ENCODE measurements at regions not wholly inside any gene's neighbourhood (a gene's known extent, or its start where the extent isn't known, plus 50 kb on each side); places are given as distances from the start of the nearest gene placed in this dataset.
"Not testable (repeated sequence)": the region's sequence is repeated elsewhere in the genome, so short reads cannot be mapped to it uniquely, and the experiment has no call there.

DNA sequence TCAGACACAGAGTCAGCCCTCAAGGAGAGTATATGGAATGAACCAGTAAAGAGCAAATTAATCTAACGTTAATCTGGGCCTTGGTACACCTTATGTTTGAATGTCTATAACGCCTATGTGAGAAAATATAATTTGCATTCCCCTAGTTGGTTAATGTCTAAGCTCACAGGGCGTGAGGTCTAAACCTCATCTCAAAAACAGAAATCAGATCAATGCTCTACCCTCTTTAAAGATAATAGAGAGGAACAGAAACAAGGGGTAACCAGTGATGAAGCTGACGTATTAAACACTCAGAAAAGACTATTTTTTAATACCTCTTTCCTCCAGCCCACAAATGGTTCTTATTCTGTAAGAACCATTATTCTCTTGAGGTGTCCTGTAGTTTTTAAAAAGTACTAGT lies 369.2 kb upstream of the NOCT start:
- no peak overlapping the region for H3K27ac ChIP-seq
- no peak for DNase-seq (ENCODE audit: low read depth, low spot score)

DNA sequence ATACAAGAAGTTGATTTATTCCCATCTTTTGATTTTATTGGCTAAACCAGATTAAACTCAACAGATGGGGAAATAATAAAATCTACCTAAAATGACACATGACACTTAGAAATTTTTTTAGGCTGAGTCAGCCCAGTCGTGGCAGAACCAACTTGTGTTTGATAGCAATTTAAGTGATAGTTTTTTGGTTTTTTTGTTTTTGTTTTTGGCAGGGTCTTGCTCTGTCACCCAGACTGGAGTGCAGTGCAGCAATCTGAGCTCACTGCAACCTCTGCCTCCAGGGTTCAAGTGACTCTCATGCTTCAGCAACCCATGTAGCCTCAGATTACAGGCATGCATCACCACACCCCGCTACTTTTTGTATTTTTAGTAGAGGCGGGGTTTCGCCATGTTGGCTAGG lies 370.3 kb upstream of the NOCT start:
- no peak for DNase-seq (ENCODE audit: low read depth, low spot score)
- no peak overlapping the region for H3K27ac ChIP-seq

DNA sequence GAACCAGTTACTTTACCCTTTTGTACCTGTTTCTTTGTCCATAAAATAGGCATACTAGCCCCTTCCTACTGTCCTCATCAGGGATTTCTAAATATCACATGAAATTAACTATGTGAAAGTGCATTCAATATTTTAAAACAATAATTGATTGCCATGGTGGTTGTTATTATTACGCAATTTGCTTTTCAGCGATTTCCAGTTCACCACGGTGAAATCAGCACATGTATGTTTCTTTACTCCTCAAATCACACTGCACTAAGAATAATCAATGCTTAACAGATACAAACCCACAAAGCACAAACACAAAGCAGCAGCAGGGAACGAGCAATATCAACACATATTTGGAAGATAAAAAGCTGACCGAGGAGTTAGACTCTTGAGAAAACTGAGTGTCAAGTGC lies 371.3 kb upstream of the NOCT start:
- DNase-seq (ENCODE audit: low read depth, low spot score): no peak
- H3K27ac ChIP-seq: no peak overlapping the region

DNA sequence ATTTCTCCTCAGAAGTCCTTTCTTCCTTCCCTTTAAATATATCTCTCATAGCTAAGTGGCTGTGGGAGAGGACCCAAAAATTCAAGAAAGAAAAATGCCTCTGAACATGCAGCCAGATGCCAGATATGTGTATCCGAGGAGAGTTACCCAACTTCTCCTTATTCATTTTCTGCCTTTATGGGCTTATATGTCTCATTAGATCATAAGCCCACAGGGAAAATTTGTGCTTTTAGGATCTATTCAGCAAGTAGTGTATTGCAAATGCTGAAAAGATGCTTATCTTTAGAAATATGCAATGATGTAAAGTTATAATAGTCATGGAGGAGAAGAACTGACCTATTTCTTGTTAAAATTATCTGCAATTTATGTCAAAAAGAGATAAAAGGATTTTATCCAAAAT lies 371.8 kb upstream of the NOCT start:
- no peak overlapping the region for H3K27ac ChIP-seq
- DNase-seq (ENCODE audit: low read depth, low spot score): no peak

DNA sequence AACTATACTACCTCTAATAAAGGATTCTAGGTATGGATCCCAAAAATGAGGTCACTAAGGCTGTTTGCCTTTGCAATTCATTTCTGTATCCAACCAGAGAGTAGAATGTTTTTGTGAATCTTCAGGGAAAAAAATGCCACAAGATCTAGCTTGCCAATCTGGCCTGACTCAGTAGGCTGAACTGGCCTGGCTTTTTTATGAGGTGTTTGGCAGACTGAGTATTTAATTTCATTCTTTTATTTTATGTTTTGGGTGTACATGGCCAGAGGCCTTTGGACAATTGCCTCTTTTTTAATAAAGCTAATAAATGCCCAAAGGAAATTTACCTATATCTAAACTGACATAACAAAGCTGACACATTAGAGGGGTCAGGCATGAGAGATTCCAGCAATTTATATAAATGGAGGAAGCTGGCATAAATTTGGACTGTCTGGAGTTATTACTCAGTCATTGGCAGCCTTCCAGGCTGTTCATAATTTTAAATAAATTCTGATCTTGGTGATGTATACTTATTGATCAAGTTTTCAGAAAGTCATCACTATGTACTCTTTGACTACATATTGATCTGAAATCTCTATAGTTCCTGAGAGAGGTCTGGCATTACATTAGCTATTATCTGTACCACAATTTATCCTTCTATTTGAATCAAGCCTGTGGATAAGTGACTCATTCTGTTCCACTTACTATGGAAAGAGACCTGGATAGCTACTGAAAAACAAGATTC lies 376.4 kb upstream of the NOCT start:
- no peak for DNase-seq (ENCODE audit: low read depth, low spot score)
- peak overlapping the region; percentile 10 for H3K27ac ChIP-seq

DNA sequence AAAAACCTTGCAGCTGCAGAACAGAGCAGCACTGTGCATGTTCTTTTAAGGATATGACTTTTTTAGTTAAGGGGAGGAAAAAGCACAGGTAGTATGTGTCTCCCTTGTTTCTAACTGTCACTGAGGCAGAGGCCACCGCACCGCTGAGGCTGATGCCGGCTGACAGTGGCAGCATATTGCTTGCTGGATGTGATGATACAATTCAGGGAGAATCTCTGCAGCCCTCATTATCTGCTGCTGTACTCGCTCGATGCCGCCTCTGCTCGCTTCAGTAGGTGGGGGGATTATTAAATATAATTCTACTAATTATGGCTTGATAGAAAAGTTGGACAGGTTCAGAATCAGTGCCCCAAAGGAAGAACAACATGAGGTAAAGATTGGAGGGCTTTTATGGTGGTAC lies 378.8 kb upstream of the NOCT start:
- no peak for DNase-seq (ENCODE audit: low read depth, low spot score)
- no peak overlapping the region for H3K27ac ChIP-seq

DNA sequence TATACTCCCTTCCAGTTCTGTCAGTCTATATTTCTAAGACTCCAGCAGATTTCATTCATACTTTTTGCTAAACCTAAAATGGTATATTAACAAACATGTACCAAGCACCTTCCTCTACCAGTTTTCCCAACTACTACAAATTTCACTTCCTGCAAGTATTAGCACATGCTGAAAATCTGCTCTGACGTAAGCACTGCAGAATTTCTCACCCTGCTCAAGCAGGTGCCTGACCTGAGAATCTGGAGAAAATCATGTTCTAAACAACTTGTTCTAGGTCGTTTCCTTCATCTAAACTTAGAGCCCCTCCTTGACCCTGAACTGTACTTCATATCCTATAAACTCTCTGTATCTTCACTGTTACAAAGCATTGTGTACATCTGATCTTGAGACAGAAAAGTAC lies 380.7 kb upstream of the NOCT start:
- no peak overlapping the region for H3K27ac ChIP-seq
- no peak for DNase-seq (ENCODE audit: low read depth, low spot score)

DNA sequence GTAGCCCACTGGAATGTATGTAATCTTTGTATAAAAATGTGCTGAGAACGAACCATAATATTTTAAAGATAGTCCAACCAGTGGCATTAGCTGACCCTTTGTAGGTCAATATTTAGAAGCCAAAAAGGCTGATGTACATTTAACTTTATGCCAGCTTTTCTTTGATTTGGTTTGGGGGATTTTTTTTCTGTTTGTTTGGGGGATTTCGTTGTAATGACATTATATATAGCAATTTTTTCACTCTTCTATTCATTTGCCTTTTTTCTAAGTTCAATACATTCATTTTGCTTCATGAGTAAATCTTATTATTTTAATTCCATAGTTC lies 382.0 kb upstream of the NOCT start:
- no peak overlapping the region for H3K27ac ChIP-seq
- DNase-seq (ENCODE audit: low read depth, low spot score): no peak

DNA sequence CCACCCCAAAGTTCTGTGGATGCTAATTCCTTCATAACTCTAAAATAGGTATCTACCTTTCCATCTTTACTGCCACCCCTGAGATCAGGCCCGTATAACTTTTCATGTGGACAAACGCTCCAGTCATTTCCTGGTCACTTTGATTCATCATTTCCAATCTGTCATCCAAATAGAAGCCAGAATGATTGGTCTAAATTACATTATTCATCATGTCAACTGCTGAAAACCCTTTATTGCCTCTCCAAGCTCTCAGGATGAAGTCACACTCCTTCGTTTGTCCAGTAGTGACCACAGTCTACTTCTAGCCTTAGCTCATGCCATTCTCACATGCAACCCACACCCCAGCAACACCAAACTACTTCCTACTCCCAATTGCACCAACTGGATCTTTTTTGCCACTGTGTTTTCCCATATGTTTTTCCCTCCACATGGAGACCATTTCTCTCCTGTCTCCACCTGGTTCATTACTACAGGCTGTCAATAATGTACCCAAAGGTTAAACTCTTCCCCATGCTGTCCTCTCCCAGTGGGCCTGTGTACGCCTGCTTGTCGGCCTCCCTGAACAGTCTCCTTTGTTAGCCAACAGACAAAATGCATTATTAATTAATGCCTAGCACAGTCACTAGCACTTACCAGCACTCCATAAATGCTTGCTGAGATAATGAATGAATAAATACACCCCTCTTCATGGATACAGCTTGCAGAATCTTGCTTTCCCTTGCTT lies 382.6 kb upstream of the NOCT start:
- DNase-seq (ENCODE audit: low read depth, low spot score): no peak
- no peak overlapping the region for H3K27ac ChIP-seq

DNA sequence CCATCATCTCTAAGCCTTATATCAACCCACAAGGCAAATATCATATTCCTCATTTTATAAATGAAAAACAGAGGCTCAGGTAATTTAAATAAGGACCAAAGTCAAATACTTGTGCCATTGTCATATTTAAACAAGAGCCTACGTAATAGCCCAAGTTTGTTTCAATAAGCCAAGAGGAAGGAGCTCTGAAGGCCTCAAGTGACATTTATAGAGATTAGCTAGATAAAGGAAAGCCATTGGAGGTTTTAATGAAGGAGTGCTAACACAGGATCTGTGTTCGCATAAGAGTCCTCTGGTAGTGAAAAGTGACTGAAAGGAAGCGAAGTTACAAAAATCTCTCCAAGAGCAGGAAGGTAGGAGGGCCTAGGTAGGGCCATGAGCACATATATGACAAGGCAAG lies 384.9 kb upstream of the NOCT start:
- DNase-seq (ENCODE audit: low read depth, low spot score): no peak
- H3K27ac ChIP-seq: no peak overlapping the region

DNA sequence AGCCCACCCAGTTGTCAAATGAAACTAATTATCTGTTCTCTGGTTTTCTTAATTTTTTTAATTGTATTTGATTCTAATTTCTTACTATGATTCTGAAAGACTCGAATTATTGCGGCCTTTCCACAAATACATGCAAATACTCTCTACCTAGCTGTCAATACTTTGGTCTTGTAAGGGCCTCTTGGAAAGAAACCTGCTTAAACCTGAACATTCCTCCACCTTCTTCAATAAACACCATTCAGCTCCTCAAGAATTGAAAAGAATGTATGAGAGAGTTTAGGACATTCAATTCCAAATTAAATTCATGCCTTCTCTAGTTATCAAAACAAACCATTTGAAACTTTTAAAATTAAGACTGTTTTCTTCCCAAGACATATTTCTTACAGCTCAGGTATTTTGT lies 385.9 kb upstream of the NOCT start:
- no peak overlapping the region for H3K27ac ChIP-seq
- DNase-seq (ENCODE audit: low read depth, low spot score): no peak

DNA sequence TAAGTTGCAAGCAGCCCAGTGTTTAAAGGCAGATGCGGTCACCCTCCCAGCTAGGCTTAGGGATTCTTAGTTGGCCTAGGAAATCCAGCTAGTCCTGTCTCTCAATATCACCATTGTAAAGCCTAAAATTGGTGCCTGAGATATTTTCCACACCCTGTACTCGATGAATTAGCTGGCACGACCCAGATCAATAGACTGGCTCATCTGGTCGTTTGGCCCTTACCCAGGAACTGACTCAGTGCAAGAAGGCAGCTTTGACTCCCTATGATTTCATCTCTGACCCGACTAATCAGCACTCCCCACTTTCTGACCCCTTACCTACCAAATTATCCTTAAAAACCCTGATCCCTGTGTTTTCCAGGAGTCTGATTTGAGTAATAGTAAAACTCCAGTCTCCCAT lies 384.9 kb upstream of the SLC7A11 start:
- no peak for DNase-seq (ENCODE audit: low read depth, low spot score)
- H3K27ac ChIP-seq: no peak overlapping the region

DNA sequence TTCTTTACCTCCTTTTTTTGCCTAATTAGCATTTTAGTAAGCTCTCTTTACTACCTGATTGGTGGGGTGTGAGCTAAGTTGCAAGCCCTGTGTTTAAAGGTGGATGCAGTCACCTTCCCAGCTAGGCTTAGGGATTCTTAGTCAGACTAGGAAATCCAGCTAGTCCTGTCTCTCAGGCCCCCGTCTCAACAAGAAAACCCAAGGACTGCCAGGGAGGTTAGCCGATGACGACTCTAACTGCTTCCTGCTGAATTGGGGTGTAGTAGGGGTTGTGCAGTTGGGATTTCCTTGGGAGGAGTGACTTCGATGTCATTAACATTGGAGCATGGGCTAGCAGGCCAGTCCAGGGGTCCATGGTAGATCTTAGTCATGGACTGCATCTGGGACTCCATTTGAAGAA lies 380.2 kb upstream of the SLC7A11 start:
- DNase-seq (ENCODE audit: low read depth, low spot score); H3K27ac ChIP-seq: not testable (repeated sequence)

DNA sequence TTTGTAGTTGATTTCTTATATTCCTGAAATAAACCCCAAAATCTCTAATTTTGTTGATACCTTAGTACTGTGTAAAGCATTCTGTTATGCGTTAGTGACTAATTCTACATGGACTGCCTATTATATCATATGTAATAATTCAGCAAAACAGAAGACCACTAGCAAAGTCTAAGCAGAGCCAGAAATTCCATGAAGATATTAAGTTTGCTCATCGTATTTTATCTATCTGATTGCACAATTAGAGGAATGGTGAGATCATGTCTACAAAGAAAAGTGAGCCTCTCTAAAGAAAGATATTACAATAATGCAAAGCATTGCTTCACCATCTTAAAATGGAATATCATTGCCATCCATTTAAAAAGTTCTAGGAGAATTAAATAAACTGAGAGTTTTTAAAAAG lies 374.6 kb upstream of the SLC7A11 start:
- H3K27ac ChIP-seq: no peak overlapping the region
- DNase-seq (ENCODE audit: low read depth, low spot score): no peak

DNA sequence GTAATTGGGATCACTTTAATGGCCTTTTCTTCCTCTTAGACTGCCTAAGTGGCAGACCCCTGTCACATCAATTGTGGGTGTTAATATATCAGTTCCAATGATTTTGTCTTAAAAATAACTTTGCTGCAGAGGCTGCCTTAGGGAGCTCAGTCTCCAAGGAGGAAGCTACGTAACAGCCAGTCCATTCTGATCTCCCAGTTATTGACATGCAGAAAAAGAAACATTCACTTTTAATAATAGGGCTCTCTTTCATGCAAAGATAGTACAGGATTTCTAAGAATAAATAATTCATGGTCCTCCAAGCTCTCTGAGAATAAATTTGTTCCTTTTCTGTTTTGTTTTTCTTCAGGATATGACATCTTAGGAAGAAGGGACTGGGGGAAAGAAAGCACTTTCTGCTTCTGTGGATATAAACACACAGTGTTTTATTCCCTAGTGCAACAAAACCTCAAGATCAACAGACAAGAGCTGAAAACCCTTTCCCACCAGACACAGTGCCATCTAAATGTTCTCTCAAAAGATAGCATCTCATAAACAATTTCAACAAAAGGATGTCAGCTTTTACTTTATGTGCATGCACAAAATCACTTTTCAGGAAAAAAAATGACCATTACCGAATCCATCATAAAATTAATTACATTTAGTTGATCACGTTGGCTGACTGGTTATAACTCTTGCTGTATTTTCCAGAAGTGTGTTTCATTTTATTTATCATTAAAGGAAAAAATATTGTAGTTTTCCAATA lies 372.4 kb upstream of the SLC7A11 start:
- DNase-seq (ENCODE audit: low read depth, low spot score): no peak
- no peak overlapping the region for H3K27ac ChIP-seq

DNA sequence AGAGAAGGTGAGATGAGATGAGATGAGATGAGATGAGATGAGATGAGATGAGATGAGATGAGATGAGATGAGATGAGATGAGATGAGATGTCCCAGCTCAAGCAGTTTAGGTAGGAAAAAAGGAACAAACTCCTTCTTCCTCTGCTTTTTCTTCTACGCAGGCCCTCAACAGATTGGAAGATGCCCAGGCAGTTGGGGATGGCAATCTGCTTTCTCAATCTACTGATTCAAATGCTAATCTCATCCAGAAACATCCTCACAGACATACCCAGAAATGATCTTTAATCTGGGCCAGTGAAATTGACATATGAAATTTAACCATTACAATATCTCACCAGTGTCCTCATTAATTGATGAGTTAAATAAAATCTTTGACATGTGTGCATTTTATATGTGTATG lies 370.3 kb upstream of the SLC7A11 start:
- H3K27ac ChIP-seq: no peak overlapping the region
- DNase-seq (ENCODE audit: low read depth, low spot score): no peak

DNA sequence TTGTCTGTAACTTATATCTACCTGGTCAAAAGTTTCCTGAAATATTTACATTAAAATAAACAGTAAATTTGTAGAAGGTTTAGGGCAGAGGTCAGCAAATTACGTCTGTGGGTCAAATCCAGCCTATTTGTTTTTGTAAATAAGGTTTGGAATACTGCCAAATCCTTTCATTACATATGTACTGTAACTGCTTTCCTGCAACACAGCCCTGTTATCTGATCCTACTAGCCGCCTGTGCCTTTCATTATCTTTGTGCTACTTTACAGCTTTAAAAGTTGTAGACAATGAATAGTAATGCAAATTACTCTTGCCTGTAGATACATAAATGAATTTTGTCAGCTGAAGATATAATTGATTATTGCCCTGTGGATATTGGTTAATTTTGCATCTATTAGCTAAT lies 369.6 kb upstream of the SLC7A11 start:
- H3K27ac ChIP-seq: no peak overlapping the region

DNA sequence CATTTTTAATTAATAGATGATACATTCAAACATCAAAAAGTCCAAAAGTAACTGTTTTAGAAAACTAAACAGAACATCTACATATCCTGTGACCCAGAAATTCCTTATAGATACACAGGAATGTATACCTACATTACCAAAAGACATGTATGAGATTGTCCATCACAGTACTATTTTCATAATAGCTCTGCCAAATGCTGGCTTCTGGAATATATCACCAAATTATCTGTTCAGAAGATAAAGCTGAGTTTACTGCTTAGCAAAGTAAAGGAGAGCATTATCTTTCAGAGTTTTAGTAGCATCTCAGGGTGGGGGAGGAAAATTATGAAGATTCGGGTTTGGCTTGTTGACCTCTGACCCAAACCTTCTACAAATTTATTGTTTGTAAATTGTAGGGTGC lies 368.9 kb upstream of the SLC7A11 start:
- DNase-seq (ENCODE audit: low read depth, low spot score): no peak
- no peak overlapping the region for H3K27ac ChIP-seq

More for the DNA sequence above, 369.6 kb upstream of the SLC7A11 start:
- DNase-seq (ENCODE audit: low read depth, low spot score): no peak

DNA sequence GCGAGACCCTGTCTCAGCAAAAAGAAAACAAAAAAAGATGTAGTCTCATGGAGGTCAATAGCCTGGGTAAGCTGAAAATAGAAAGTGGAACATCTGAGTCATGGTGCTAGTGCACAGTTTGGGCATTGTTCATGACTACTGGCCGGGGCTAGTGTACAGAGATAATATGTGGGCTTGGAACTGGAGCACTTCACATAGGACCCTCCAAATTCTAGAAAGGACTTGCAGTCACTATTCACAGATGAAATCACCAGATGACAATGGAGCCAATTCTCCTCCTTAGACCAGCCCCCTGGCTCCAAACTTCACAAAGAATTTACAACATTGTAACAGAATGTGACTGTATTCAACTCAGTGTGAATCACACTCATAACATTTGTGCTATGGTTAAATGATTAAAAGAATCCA lies 367.8 kb upstream of the SLC7A11 start:
- DNase-seq (ENCODE audit: low read depth, low spot score): no peak
- H3K27ac ChIP-seq: no peak overlapping the region

DNA sequence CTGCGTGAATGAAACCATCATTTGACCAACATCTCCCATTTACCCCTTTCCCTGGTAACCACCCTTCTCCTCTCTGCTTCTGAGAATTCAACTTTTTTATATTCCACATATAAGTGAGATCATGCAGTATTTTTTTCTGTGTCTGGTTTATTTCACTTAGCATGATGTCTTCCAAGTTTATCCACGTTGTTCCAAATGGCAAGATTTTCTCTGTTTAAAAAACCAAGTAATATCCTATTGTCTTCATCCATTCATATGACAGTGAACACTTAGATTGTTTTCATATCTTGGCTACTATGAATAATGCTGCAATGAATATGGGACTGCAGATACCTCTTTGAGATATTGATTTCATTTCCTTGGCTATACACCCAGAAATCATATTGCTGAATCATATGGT lies 362.4 kb upstream of the SLC7A11 start:
- DNase-seq (ENCODE audit: low read depth, low spot score): no peak
- no peak overlapping the region for H3K27ac ChIP-seq

DNA sequence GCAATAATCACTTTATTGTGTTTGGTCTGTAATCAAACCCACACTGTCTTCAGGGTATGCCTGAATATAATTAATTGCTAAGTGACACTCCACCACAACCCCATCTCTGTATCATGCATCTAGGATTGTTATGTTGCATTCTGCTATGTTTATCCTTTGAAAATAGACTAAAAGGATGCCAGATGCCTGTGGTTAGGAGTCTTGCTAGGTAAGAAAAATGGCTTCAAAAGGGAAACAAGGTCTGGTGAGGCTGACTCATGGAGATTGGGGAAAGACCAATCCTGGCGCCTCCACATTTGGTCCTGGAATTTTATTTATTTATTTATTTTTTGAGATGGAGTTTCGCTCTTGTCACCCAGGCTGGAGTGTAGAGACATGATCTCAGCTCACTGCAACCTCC lies 360.5 kb upstream of the SLC7A11 start:
- H3K27ac ChIP-seq: no peak overlapping the region
- DNase-seq (ENCODE audit: low read depth, low spot score): no peak

DNA sequence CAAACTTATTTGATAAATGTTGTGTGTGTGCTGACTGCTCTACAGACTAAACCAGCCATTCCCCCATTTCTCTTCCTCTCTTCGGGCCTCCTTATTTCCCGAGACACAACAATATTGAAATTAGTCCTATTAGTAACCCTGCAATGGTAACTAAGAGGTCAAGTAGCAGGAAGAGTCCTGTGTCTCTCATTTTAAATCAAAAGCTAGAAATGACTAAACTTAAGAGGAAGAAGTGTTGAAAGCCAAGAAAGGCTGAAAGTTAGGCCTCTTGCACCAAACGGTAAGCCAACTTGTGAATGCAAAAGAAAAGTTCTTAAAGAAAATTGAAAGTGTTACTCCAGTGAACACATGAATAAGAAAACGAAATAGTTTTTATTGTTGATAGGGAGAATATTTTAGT lies 357.8 kb upstream of the SLC7A11 start:
- H3K27ac ChIP-seq: no peak overlapping the region
- DNase-seq (ENCODE audit: low read depth, low spot score): no peak
